ENCODE measurements at regions not wholly inside any gene's neighbourhood (a gene's known extent, or its start where the extent isn't known, plus 50 kb on each side); places are given as distances from the start of the nearest gene placed in this dataset.
"Not testable (repeated sequence)": the region's sequence is repeated elsewhere in the genome, so short reads cannot be mapped to it uniquely, and the experiment has no call there.

GRCh38 chr16:16930309-16931000, 540.3 kb downstream of the XYLT1 start:
- no peak overlapping the region for H3K4me3 Mint-ChIP-seq
- no peaks in the 10 kb centered on the region for H3K4me1 Mint-ChIP-seq (ENCODE audit: low read depth)
- no peaks in the 10 kb centered on the region for H3K9me3 Mint-ChIP-seq
- H3K27me3 Mint-ChIP-seq: no peaks in the 10 kb centered on the region
- intact Hi-C loops (cut with micrococcal nuclease): no loop called here
- no peak for DNase-seq
- ATAC-seq: no peak
- no peak overlapping the region for H3K27ac Mint-ChIP-seq
- ChIA-PET CTCF (no interaction called here), POLR2A (no interaction called here)
- no peak for TF ChIP-seq CTCF (IDR thresholded peaks at IDR 0.05)
- H3K36me3 Mint-ChIP-seq (ENCODE audit: low read depth): no peaks in the 10 kb centered on the region

- intact Hi-C loops (cut with micrococcal nuclease): no loop called here
- no peak overlapping the region for H3K27ac Mint-ChIP-seq
- no peak for TF ChIP-seq CTCF (IDR thresholded peaks at IDR 0.05)
- ChIA-PET CTCF (no interaction called here), POLR2A (no interaction called here)
- no peak overlapping the region for H3K4me3 Mint-ChIP-seq
- H3K36me3 Mint-ChIP-seq (ENCODE audit: low read depth): no peaks in the 10 kb centered on the region
- no peak for ATAC-seq
- no peak for DNase-seq
- H3K27me3 Mint-ChIP-seq: peaks cover 3% of the 10 kb centered on the region
- H3K4me1 Mint-ChIP-seq (ENCODE audit: low read depth): no peaks in the 10 kb centered on the region
- no peaks in the 10 kb centered on the region for H3K9me3 Mint-ChIP-seq
Measured at GRCh38 chr16:16933861-16934260, 536.9 kb downstream of the XYLT1 start.

- Mint-ChIP-seq H3K4me1 (ENCODE audit: low read depth) (no peaks in the 10 kb centered on the region), H3K9me3 (no peaks in the 10 kb centered on the region), H3K27ac (no peak overlapping the region), H3K27me3 (peaks cover 3% of the 10 kb centered on the region), H3K4me3 (no peak overlapping the region), H3K36me3 (ENCODE audit: low read depth) (no peaks in the 10 kb centered on the region)
- no peak for ATAC-seq
- no peak for TF ChIP-seq CTCF (IDR thresholded peaks at IDR 0.05)
- CTCF ChIA-PET: no interaction called here
- DNase-seq: no peak
- intact Hi-C loops (cut with micrococcal nuclease): no loop called here
- POLR2A ChIA-PET: no interaction called here
Measured at GRCh38 chr16:16934660-16935059, 536.1 kb downstream of the XYLT1 start.

GRCh38 chr16:16935909-16936308, 534.9 kb downstream of the XYLT1 start:
- H3K9me3 Mint-ChIP-seq; H3K4me1 Mint-ChIP-seq (ENCODE audit: low read depth); DNase-seq; intact Hi-C loops (cut with micrococcal nuclease); H3K4me3 Mint-ChIP-seq; ATAC-seq; H3K36me3 Mint-ChIP-seq (ENCODE audit: low read depth); POLR2A ChIA-PET; H3K27me3 Mint-ChIP-seq; CTCF ChIA-PET; H3K27ac Mint-ChIP-seq: not testable (repeated sequence)

GRCh38 chr16:16937576-16937975, 533.2 kb downstream of the XYLT1 start:
- no peak for ATAC-seq
- peaks cover 3% of the 10 kb centered on the region for H3K27me3 Mint-ChIP-seq
- no peaks in the 10 kb centered on the region for H3K9me3 Mint-ChIP-seq
- intact Hi-C loops (cut with micrococcal nuclease): no loop called here
- ChIA-PET CTCF (no interaction called here), POLR2A (no interaction called here)
- TF ChIP-seq CTCF (IDR thresholded peaks at IDR 0.05): no peak
- H3K4me1 Mint-ChIP-seq (ENCODE audit: low read depth): no peaks in the 10 kb centered on the region
- H3K27ac Mint-ChIP-seq: no peak overlapping the region
- no peak for DNase-seq
- no peak overlapping the region for H3K4me3 Mint-ChIP-seq
- no peaks in the 10 kb centered on the region for H3K36me3 Mint-ChIP-seq (ENCODE audit: low read depth)

GRCh38 chr16:16938009-16938408, 532.8 kb downstream of the XYLT1 start:
- Mint-ChIP-seq H3K36me3 (ENCODE audit: low read depth) (no peaks in the 10 kb centered on the region), H3K4me3 (no peak overlapping the region), H3K27ac (no peak overlapping the region), H3K4me1 (ENCODE audit: low read depth) (no peaks in the 10 kb centered on the region), H3K27me3 (peaks cover 3% of the 10 kb centered on the region), H3K9me3 (no peaks in the 10 kb centered on the region)
- intact Hi-C loops (cut with micrococcal nuclease): no loop called here
- DNase-seq: no peak
- no peak for ATAC-seq
- ChIA-PET CTCF (no interaction called here), POLR2A (no interaction called here)
- TF ChIP-seq CTCF (IDR thresholded peaks at IDR 0.05): no peak
